Nephron (organoid): ENCODE measurements at regions not wholly inside any gene's neighbourhood (a gene's known extent, or its start where the extent isn't known, plus 50 kb on each side); places are given as distances from the start of the nearest gene placed in this dataset.

ENCODE experiments used
- H3K27ac Mint-ChIP-seq, 3 experiments: 2 replicates each; pipeline ENCODE4 v1.8.0; 2020; ENCODE audit warnings: mixed read lengths in 3 of 3, mild to moderate bottlenecking in 2 of 3, moderate library complexity in 1 of 3
- H3K27me3 Mint-ChIP-seq: 2 replicates; pipeline ENCODE4 v1.8.0; 2021; ENCODE audit warnings: low read depth, mild to moderate bottlenecking, moderate library complexity, mixed read lengths
- H3K36me3 Mint-ChIP-seq: 2 replicates; pipeline ENCODE4 v1.8.0; 2020; ENCODE audit warnings: low read depth, mixed read lengths
- H3K4me1 Mint-ChIP-seq: 2 replicates; pipeline ENCODE4 v1.8.0; 2020; ENCODE audit warnings: mixed read lengths
- H3K4me3 Mint-ChIP-seq, 3 experiments: 2 replicates each; pipeline ENCODE4 v1.8.0; 2020; ENCODE audit warnings: mild to moderate bottlenecking in 3 of 3, mixed read lengths in 3 of 3, moderate library complexity in 2 of 3
- H3K9me3 Mint-ChIP-seq: 2 replicates; pipeline ENCODE4 v1.8.0; 2020; ENCODE audit warnings: mixed read lengths
- CTCF ChIP-seq, 3 experiments: fragments of 200-600 bp; sonication (generic); IDR thresholded peaks; one replicate each; pipeline ENCODE4 v1.5.0; 2021; ENCODE audit warnings: antibody characterized with exemption in 3 of 3; ENCODE audit not compliant: unreplicated experiment in 3 of 3

GRCh38 chr5:42905827-42906226, 94.1 kb upstream of the SELENOP start:
- Mint-ChIP-seq H3K4me3 (no peak overlapping the region), H3K4me1 (no peaks in the 10 kb centered on the region), H3K27me3 (peaks cover 46% of the 10 kb centered on the region), H3K36me3 (no peaks in the 10 kb centered on the region), H3K9me3 (no peaks in the 10 kb centered on the region), H3K27ac (no peak overlapping the region)
- TF ChIP-seq CTCF (IDR thresholded peaks at IDR 0.05; ENCODE audit: unreplicated experiment in 3 of 3): no peak

GRCh38 chr5:42900734-42901133, 89.0 kb upstream of the SELENOP start:
- TF ChIP-seq CTCF (IDR thresholded peaks at IDR 0.05; ENCODE audit: unreplicated experiment in 3 of 3): no peak
- H3K9me3 Mint-ChIP-seq: no peaks in the 10 kb centered on the region
- peaks cover 15% of the 10 kb centered on the region for H3K27me3 Mint-ChIP-seq
- H3K36me3 Mint-ChIP-seq: no peaks in the 10 kb centered on the region
- no peak overlapping the region for H3K4me3 Mint-ChIP-seq
- no peak overlapping the region for H3K27ac Mint-ChIP-seq
- no peaks in the 10 kb centered on the region for H3K4me1 Mint-ChIP-seq

GRCh38 chr5:42898760-42899159, 87.1 kb upstream of the SELENOP start:
- Mint-ChIP-seq H3K27ac (no peak overlapping the region), H3K27me3 (peaks cover 2% of the 10 kb centered on the region), H3K4me1 (no peaks in the 10 kb centered on the region), H3K4me3 (no peak overlapping the region), H3K36me3 (no peaks in the 10 kb centered on the region), H3K9me3 (no peaks in the 10 kb centered on the region)
- TF ChIP-seq CTCF (IDR thresholded peaks at IDR 0.05; ENCODE audit: unreplicated experiment in 3 of 3): no peak

GRCh38 chr5:42896523-42896922, 84.8 kb upstream of the SELENOP start:
- H3K27ac Mint-ChIP-seq: no peak overlapping the region
- H3K9me3 Mint-ChIP-seq: no peaks in the 10 kb centered on the region
- H3K4me1 Mint-ChIP-seq: no peaks in the 10 kb centered on the region
- H3K4me3 Mint-ChIP-seq: no peak overlapping the region
- H3K36me3 Mint-ChIP-seq: no peaks in the 10 kb centered on the region
- no peaks in the 10 kb centered on the region for H3K27me3 Mint-ChIP-seq
- TF ChIP-seq CTCF (IDR thresholded peaks at IDR 0.05; ENCODE audit: unreplicated experiment in 3 of 3): no peak

GRCh38 chr5:42894057-42894456, 82.4 kb upstream of the SELENOP start:
- Mint-ChIP-seq H3K4me3 (no peak overlapping the region), H3K36me3 (no peaks in the 10 kb centered on the region), H3K27ac (no peak overlapping the region), H3K27me3 (no peaks in the 10 kb centered on the region), H3K9me3 (no peaks in the 10 kb centered on the region), H3K4me1 (no peaks in the 10 kb centered on the region)
- TF ChIP-seq CTCF (IDR thresholded peaks at IDR 0.05; ENCODE audit: unreplicated experiment in 3 of 3): no peak

GRCh38 chr5:42889311-42889933, 77.7 kb upstream of the SELENOP start:
- no peak overlapping the region for H3K4me3 Mint-ChIP-seq
- H3K27ac Mint-ChIP-seq: no peak overlapping the region
- H3K27me3 Mint-ChIP-seq: no peaks in the 10 kb centered on the region
- H3K9me3 Mint-ChIP-seq: no peaks in the 10 kb centered on the region
- TF ChIP-seq CTCF (IDR thresholded peaks at IDR 0.05; ENCODE audit: unreplicated experiment in 3 of 3): peak; percentile 79 to 93 (median 88)
- no peaks in the 10 kb centered on the region for H3K4me1 Mint-ChIP-seq
- H3K36me3 Mint-ChIP-seq: no peaks in the 10 kb centered on the region
